HCT116 (cell line): ENCODE measurements at regions not wholly inside any gene's neighbourhood (a gene's known extent, or its start where the extent isn't known, plus 50 kb on each side); places are given as distances from the start of the nearest gene placed in this dataset.

ENCODE experiments used
- ATAC-seq: fragments of 200-7000 bp; cut with Tn5 transposase; 2 replicates; pipeline ENCODE4 v1.9.1; 2020; ENCODE audit warnings: mild to moderate bottlenecking, moderate library complexity
- BruUV-seq: library from RNA; stranded (reverse); fragments of 400-500 nt; replicated peaks from 2 replicates; lab custom pipeline; 2021; lab: Mats Ljungman, UMichigan
- CTCF ChIA-PET: fragments of 300-600 bp; sonication (Branson Sonifier 250); formaldehyde crosslinking; loops from one replicate; lab custom pipeline; 2021; ENCODE audit warnings: antibody characterized with exemption; lab: Charles Lee
- POLR2A ChIA-PET: fragments of 300-600, 350-600 bp; sonication (Branson Sonifier 250); formaldehyde crosslinking; loops from one replicate; lab custom pipeline; 2021; ENCODE audit warnings: antibody characterized with exemption; lab: Charles Lee
- RAD21 ChIA-PET, 2 experiments: fragments of 300-600 bp; sonication (Branson Sonifier 250); formaldehyde crosslinking; loops; one replicate each; lab custom pipeline; 2023; ENCODE audit warnings: low total read pairs in 2 of 2; ENCODE audit not compliant: uncharacterized antibody in 2 of 2, unreplicated experiment in 2 of 2, low non-redundant PET in 1 of 2; lab: Charles Lee
- DNase-seq: peaks from one replicate; pipeline ENCODE4 v3.0.0-alpha.2; 2010; ENCODE audit warnings: low read depth, low spot score
- H2AFZ ChIP-seq: fragments of 200-600 bp; shearing (Covaris generic), sonication (generic); 2 replicates; pipeline ENCODE4 v1.6.1; 2017; ENCODE audit warnings: low read depth, mixed run types, mixed read lengths, antibody characterized with exemption, low read length; ENCODE audit not compliant: poor library complexity, severe bottlenecking
- H3K27ac ChIP-seq: 2 replicates; pipeline ENCODE4 v1.5.1; 2012; ENCODE audit warnings: low read depth, low read length
- H3K27me3 ChIP-seq: fragments of 200-600 bp; sonication (generic); 2 replicates; pipeline ENCODE4 v1.6.1; 2016; ENCODE audit warnings: mixed run types, low read length, mixed read lengths; ENCODE audit not compliant: insufficient read depth
- H3K36me3 ChIP-seq, 2 experiments: fragments of 200-500 bp in 1 of 2; fragments of 200-600 bp in 1 of 2; sonication (Bioruptor generic) in 1 of 2; sonication (generic) in 1 of 2; 2 replicates each; pipeline versions ENCODE4 v1.5.1 to v1.6.1; 2014 to 2016; ENCODE audit warnings: low read length in 2 of 2, inconsistent platforms in 1 of 2, mixed read lengths in 1 of 2, mixed run types in 1 of 2; ENCODE audit not compliant: insufficient read depth in 2 of 2, control insufficient read depth in 1 of 2
- H3K4me1 ChIP-seq, 2 experiments: fragments of 200-600 bp in 1 of 2; sonication (generic) in 1 of 2; 2 replicates each; pipeline versions ENCODE4 v1.5.1 to v1.6.1; 2012 to 2017; ENCODE audit warnings: low read length in 2 of 2, inconsistent platforms in 1 of 2, mild to moderate bottlenecking in 1 of 2, mixed read lengths in 1 of 2, mixed run types in 1 of 2, moderate library complexity in 1 of 2; ENCODE audit not compliant: insufficient read depth in 2 of 2, control insufficient read depth in 1 of 2
- H3K4me2 ChIP-seq: fragments of 200-600 bp; sonication (generic); 2 replicates; pipeline ENCODE4 v1.6.1; 2017; ENCODE audit warnings: mixed run types, low read length, mixed read lengths
- H3K4me3 ChIP-seq, 2 experiments: fragments of 200-600 bp in 1 of 2; sonication (generic) in 1 of 2; replicated peaks in 1 of 2; 2 replicates each; pipeline ENCODE4 v1.5.1; 2011 to 2016; ENCODE audit warnings: low read length in 2 of 2, control low read depth in 1 of 2, low read depth in 1 of 2, mild to moderate bottlenecking in 1 of 2, mixed read lengths in 1 of 2, mixed run types in 1 of 2
- H3K79me2 ChIP-seq: fragments of 200-600 bp; sonication (generic); 2 replicates; pipeline ENCODE4 v1.6.1; 2017; ENCODE audit warnings: mild to moderate bottlenecking, mixed run types, low read length, moderate library complexity, mixed read lengths; ENCODE audit not compliant: insufficient read depth
- H3K9ac ChIP-seq: fragments of 200-600 bp; sonication (generic); 2 replicates; pipeline ENCODE4 v1.6.1; 2016; ENCODE audit warnings: low read length, mixed read lengths
- H3K9me2 ChIP-seq: fragments of 200-600 bp; sonication (generic), shearing (Covaris generic); 2 replicates; pipeline ENCODE4 v1.6.1; 2017; ENCODE audit warnings: mixed run types, mild to moderate bottlenecking, moderate library complexity; ENCODE audit not compliant: insufficient read depth
- H3K9me3 ChIP-seq, 2 experiments: fragments of 200-500 bp in 1 of 2; fragments of 200-600 bp in 1 of 2; sonication (Bioruptor generic) in 1 of 2; sonication (generic) in 1 of 2; 2 replicates each; pipeline ENCODE4 v1.6.1; 2014 to 2017; ENCODE audit warnings: low read length in 2 of 2, mixed read lengths in 2 of 2, inconsistent platforms in 1 of 2, low read depth in 1 of 2, mild to moderate bottlenecking in 1 of 2, mixed run types in 1 of 2, moderate library complexity in 1 of 2; ENCODE audit not compliant: control insufficient read depth in 1 of 2, insufficient read depth in 1 of 2
- H4K20me1 ChIP-seq: fragments of 200-600 bp; sonication (generic), shearing (Covaris generic); 2 replicates; pipeline ENCODE4 v1.6.1; 2017; ENCODE audit warnings: mixed run types, mild to moderate bottlenecking, moderate library complexity; ENCODE audit not compliant: insufficient read depth
- CBX3 ChIP-seq: IDR thresholded peaks from 2 replicates; pipeline ENCODE4 v1.6.1; 2012; ENCODE audit warnings: low read depth
- ELF1 ChIP-seq: IDR thresholded peaks from 2 replicates; pipeline ENCODE4 v1.6.1; 2012; ENCODE audit warnings: low read depth, borderline replicate concordance
- FOSL1 ChIP-seq: IDR thresholded peaks from 2 replicates; pipeline ENCODE4 v1.6.1; 2012; ENCODE audit warnings: low read depth
- JUND ChIP-seq: IDR thresholded peaks from 2 replicates; pipeline ENCODE4 v1.6.1; 2012
- POLR2A ChIP-seq: IDR thresholded peaks from 2 replicates; pipeline ENCODE4 v1.7.0; 2011; ENCODE audit warnings: borderline replicate concordance; ENCODE audit not compliant: insufficient read depth, insufficient read length; ENCODE audit errors: extremely low read depth
- POLR2AphosphoS5 ChIP-seq: IDR thresholded peaks from 2 replicates; pipeline ENCODE4 v1.6.1; 2011; ENCODE audit warnings: mild to moderate bottlenecking, low read depth, low read length, moderate library complexity
- RAD21 ChIP-seq: IDR thresholded peaks from 2 replicates; pipeline ENCODE4 v1.6.1; 2012; ENCODE audit warnings: low read depth, mild to moderate bottlenecking
- REST ChIP-seq: IDR thresholded peaks from 2 replicates; pipeline ENCODE4 v1.6.1; 2012; ENCODE audit warnings: low read depth
- SP1 ChIP-seq: IDR thresholded peaks from 2 replicates; pipeline ENCODE4 v1.6.1; 2012; ENCODE audit warnings: low read depth
- TCF7L2 ChIP-seq: IDR thresholded peaks from 2 replicates; pipeline ENCODE4 v1.7.0; 2011; ENCODE audit warnings: borderline replicate concordance, inconsistent platforms; ENCODE audit not compliant: insufficient read depth, insufficient read length; ENCODE audit errors: extremely low read depth
- YY1 ChIP-seq: IDR thresholded peaks from 2 replicates; pipeline ENCODE4 v1.6.1; 2011; ENCODE audit warnings: low read length, low read depth, moderate library complexity, mild to moderate bottlenecking; ENCODE audit not compliant: insufficient replicate concordance; ENCODE audit errors: extremely low read depth
- ZNF274 ChIP-seq: fragments of 200-500 bp; sonication (Bioruptor generic); IDR thresholded peaks from 2 replicates; pipeline ENCODE4 v1.6.1; 2014; ENCODE audit warnings: mild to moderate bottlenecking, low read depth, low read length, inconsistent platforms
- intact Hi-C: fragments of 100-400 bp; cut with micrococcal nuclease; formaldehyde crosslinking; loops from 2 replicates; pipeline ENCODE4 v1.10.0; 2022
- TF ChIP-seq, protein P1 (sequence below): IDR thresholded peaks from 2 replicates; pipeline ENCODE4 v1.6.1; 2012
- TF ChIP-seq, protein P2 (sequence below), 3 experiments: fragments of 200-600 bp in 1 of 3; sonication (generic) in 1 of 3; IDR thresholded peaks in 2 of 3; conservative IDR thresholded peaks in 1 of 3; 2 replicates each; pipeline ENCODE4 v1.5.1; 2012 to 2017; ENCODE audit warnings: low read depth in 2 of 3, low read length in 2 of 3, antibody characterized with exemption in 1 of 3, borderline replicate concordance in 1 of 3, control low read depth in 1 of 3, mild to moderate bottlenecking in 1 of 3, mixed read lengths in 1 of 3, mixed run types in 1 of 3, moderate library complexity in 1 of 3; ENCODE audit not compliant: insufficient read depth in 1 of 3
- TF ChIP-seq, protein P3 (sequence below): IDR thresholded peaks from 2 replicates; pipeline ENCODE4 v1.6.1; 2012
- TF ChIP-seq, protein P4 (sequence below): IDR thresholded peaks from 2 replicates; pipeline ENCODE4 v1.6.1; 2011; ENCODE audit warnings: mild to moderate bottlenecking, low read length, moderate library complexity; ENCODE audit not compliant: insufficient replicate concordance; ENCODE audit errors: extremely low read depth

DNA sequence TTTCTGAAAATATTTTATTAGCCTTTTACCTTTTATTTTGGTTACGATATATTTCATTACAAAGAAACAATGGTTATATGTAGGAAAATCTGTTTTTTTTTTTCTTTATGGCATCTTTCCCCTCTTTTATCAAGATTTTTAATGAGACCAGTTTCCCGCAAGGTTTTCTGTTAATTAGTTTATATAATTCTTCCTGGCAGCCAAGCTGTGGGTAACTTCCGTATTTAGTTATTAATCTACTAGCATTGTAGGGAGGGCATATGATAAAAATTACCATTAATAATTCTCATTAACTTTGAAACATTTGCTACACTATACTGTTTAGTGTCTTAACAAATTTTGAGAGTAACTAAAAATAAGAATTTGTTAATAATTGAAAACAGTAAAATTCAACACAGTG lies 181.1 kb upstream of the GPRIN3 start (continued):
- TF ChIP-seq, protein P1, sequence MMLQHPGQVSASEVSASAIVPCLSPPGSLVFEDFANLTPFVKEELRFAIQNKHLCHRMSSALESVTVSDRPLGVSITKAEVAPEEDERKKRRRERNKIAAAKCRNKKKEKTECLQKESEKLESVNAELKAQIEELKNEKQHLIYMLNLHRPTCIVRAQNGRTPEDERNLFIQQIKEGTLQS, result no peak
- TF ChIP-seq RAD21, result no peak

- BruUV-seq, result no TSS peak
- DNase-seq (no peak), ATAC-seq (no peak)
- Histone ChIP-seq H3K27ac (no peak overlapping the region), H3K4me1 (no peaks in the 10 kb centered on the region), H3K9me2 (no peaks in the 10 kb centered on the region), H4K20me1 (no peaks in the 10 kb centered on the region), H2AFZ (no peak overlapping the region), H3K9me3 (no peaks in the 10 kb centered on the region), H3K9ac (no peak overlapping the region), H3K4me2 (no peak overlapping the region), H3K27me3 (no peaks in the 10 kb centered on the region), H3K4me3 (no peak overlapping the region), H3K36me3 (no peaks in the 10 kb centered on the region), H3K79me2 (no peaks in the 10 kb centered on the region)
- ChIA-PET RAD21 (no interaction called here), POLR2A (no interaction called here), CTCF (no interaction called here)
- TF ChIP-seq REST (no peak), ELF1 (no peak), FOSL1 (no peak), CBX3 (no peak), YY1 (no peak), POLR2A (no peak), RAD21 (no peak), ZNF274 (no peak), POLR2AphosphoS5 (no peak), SP1 (no peak), TCF7L2 (no peak), JUND (no peak)
- TF ChIP-seq, protein P1, result no peak
- TF ChIP-seq, protein P2, sequence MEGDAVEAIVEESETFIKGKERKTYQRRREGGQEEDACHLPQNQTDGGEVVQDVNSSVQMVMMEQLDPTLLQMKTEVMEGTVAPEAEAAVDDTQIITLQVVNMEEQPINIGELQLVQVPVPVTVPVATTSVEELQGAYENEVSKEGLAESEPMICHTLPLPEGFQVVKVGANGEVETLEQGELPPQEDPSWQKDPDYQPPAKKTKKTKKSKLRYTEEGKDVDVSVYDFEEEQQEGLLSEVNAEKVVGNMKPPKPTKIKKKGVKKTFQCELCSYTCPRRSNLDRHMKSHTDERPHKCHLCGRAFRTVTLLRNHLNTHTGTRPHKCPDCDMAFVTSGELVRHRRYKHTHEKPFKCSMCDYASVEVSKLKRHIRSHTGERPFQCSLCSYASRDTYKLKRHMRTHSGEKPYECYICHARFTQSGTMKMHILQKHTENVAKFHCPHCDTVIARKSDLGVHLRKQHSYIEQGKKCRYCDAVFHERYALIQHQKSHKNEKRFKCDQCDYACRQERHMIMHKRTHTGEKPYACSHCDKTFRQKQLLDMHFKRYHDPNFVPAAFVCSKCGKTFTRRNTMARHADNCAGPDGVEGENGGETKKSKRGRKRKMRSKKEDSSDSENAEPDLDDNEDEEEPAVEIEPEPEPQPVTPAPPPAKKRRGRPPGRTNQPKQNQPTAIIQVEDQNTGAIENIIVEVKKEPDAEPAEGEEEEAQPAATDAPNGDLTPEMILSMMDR (IDR thresholded peaks at IDR 0.05 in 2 of 3, conservative IDR thresholded peaks at IDR 0.05 in 1 of 3; ENCODE audit: borderline replicate concordance in 1 of 3, insufficient read depth in 1 of 3, low read depth in 2 of 3, low read length in 2 of 3), result no peak
- TF ChIP-seq, protein P3, sequence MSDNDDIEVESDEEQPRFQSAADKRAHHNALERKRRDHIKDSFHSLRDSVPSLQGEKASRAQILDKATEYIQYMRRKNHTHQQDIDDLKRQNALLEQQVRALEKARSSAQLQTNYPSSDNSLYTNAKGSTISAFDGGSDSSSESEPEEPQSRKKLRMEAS, result no peak
- TF ChIP-seq, protein P4, sequence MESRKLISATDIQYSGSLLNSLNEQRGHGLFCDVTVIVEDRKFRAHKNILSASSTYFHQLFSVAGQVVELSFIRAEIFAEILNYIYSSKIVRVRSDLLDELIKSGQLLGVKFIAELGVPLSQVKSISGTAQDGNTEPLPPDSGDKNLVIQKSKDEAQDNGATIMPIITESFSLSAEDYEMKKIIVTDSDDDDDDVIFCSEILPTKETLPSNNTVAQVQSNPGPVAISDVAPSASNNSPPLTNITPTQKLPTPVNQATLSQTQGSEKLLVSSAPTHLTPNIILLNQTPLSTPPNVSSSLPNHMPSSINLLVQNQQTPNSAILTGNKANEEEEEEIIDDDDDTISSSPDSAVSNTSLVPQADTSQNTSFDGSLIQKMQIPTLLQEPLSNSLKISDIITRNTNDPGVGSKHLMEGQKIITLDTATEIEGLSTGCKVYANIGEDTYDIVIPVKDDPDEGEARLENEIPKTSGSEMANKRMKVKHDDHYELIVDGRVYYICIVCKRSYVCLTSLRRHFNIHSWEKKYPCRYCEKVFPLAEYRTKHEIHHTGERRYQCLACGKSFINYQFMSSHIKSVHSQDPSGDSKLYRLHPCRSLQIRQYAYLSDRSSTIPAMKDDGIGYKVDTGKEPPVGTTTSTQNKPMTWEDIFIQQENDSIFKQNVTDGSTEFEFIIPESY, result no peak
- intact Hi-C loops, result no loop called here
Measured at GRCh38 chr4:89486673-89487072, 179.1 kb upstream of the GPRIN3 start.
